ENCODE measurements at regions not wholly inside any gene's neighbourhood (a gene's known extent, or its start where the extent isn't known, plus 50 kb on each side); places are given as distances from the start of the nearest gene placed in this dataset.
A peak's percentile ranks its signal among the peaks of the same experiment; 100 is the strongest.

DNA sequence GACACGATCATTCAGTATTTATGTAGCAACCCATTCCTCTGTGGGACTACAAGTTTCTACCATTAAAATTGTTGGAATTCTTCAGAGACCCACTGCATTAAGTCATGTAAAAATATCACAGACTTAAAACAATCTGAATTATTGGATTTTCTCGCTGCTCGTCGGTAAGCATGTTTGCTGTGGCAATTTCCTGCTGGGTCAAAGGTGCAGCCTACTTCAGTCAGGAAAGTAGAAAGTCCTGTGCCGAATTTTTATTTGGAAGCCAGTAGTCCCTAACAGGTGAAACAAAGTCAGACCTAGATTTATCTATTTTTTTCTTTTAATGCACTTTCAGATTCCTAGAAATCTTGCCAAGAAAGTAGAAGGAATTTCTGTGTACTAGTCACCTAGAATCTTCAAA lies 110.4 kb upstream of the MYL2 start:
- DNase-seq (ENCODE audit: extremely low read depth in 1 of 2, low read depth in 1 of 2), result no peak

DNA sequence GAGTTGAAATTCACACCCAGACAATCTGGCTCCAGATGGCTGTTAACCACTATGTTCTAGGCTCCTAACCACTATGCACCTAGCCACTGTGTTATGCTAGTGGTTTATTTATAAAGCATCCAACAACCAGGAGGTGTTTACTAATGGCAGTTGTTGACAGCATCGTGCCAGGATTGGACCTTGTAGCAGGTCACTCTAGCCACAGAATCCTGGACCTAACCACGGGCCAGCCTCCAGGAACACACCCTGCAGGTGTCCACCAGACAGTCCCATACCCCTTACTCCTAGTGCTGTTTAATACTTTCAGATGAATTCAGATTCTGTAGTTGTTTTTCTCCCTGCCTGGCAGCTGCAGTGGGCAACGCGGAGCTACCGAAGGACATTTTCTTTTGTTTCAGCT lies 109.4 kb upstream of the MYL2 start:
- DNase-seq (ENCODE audit: extremely low read depth in 1 of 2, low read depth in 1 of 2), result no peak

DNA sequence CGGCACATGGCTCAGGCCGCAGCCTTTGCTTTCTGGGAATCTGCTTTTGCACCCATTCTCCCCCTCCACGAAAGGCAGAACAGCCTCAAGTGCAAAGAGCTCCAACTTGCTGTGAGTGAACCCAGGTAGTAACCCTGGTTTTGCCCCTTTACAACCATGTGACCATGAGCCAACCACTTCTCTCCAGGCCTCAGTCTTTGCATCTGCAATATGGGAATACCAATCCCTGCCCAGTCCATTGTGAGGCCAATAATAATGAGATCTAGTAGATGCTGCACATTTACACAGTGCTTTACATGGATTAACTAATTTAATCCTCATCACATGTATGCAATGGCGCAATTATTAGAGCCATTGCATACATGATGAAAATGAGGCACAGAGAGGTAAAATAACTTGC lies 108.9 kb upstream of the MYL2 start:
- DNase-seq (ENCODE audit: extremely low read depth in 1 of 2, low read depth in 1 of 2), result no peak

DNA sequence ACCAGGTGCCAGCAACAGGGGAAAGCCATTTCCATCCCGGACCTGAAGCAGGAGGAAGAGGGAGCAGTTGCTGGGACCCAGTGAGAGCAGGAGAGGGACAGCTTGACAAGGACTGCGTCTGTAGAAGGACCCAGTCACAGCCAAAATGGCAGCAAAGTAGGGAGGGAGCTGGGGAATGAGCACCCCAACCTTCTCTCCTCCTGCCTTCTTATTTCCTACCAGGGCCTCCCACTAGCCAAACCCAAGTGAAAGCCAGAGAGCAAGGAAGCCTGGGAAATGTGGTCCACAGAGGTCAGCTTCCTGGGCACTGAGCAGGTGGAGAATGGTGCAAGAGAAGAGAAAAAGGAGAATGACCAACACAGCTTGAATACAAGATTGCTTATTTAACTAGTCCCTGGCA lies 108.5 kb upstream of the MYL2 start:
- DNase-seq (ENCODE audit: extremely low read depth in 1 of 2, low read depth in 1 of 2), result no peak

DNA sequence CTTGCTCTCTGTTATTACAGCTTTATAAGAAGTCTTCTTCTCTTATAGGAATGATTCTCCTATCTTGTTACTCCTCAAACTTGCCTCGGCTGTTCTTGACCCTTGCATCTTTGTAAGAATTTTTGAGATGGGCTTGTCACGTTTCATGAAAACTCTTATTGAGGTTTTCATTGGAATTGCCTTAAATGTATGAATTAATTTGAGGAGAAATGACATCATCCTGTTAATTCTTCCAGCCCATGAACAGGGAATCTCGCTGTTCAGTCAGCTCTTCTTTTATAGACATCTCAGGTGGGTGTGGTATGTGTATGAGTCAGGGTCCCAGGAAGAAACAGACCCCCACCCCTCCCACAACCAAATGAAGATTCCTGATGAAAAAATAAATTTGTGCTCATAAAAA lies 107.1 kb upstream of the MYL2 start:
- DNase-seq (ENCODE audit: extremely low read depth in 1 of 2, low read depth in 1 of 2), result no peak

DNA sequence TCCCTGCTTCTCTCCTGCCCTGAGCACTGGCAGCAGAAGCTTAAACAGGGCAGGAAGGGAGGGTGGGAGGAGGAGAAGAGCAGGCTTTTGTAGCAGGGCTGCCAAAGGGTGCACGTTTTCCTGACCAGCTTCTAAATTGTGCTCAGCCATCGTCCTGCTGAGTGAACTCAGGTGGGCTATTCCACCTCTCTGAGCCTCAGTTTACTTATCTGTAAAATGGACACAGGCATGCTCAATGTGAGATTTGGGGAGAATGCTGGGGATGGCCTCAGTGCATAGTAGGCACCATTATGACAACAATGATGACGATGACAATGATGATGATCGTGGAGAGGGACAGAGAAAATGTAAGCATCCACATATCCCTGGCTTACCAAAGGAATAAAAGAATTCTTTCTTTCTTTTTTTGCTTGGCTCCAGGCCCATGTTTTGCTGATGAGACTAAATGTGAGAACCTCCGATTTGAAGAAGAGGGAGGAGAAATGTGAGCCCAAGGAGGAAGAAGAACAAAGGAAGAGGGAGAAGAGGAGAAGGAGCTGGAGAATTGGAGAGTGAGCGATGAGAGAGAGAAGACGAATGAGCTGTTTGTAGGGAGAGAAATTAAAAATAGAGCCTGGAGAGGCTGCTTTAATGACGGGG lies 105.5 kb upstream of the MYL2 start:
- DNase-seq (ENCODE audit: extremely low read depth in 1 of 2, low read depth in 1 of 2), result no peak

DNA sequence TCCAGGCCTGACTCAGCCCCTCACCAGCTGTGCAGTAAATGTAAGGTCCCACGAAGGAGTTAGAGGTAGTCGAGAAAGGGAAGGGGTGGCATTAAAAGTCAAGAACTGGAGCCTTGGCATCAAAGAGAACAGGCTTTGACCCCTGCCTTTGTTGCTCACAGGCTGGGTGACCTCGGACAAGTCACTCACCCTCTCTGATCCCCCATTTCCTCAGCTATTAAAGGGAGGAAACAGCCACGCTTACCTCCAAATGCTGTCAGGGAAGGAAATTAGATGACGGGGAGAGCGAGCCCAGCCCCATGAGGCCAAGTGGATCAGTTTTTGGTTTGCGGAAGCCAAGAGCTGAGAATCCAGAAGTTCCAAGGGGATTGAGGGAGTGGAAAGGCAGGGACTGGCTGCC lies 104.9 kb upstream of the MYL2 start:
- no peak for DNase-seq (ENCODE audit: extremely low read depth in 1 of 2, low read depth in 1 of 2)

DNA sequence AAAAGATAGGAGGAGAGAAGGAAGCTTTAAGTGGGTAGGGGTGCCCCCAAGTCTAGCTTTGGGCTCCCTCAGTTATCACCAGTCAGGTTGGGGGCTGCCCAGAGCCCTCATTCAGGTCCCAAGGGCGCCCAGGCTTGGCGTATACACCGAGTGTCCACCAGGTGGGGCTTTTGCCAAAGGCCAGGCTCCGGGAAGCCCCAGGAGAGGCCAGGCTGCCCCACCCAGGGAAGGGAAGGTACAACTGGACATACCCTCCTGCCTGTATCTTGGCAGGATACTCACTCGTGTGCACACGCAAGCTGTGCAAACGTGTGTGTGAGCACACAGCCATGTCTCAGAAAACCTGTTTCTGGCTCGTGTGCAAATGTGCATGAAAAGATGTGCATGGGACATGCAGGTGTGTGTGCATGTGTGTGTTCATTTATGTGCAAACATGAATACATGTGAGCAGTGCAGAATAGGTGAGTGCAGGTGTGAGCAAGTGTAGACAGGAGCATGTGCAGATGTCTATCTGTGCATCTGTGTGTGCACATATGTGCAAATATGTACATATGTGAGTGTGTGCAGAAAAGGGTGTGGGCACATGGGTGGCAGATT lies 103.9 kb upstream of the MYL2 start:
- DNase-seq (ENCODE audit: extremely low read depth in 1 of 2, low read depth in 1 of 2), result peak; percentile 12 to 14

DNA sequence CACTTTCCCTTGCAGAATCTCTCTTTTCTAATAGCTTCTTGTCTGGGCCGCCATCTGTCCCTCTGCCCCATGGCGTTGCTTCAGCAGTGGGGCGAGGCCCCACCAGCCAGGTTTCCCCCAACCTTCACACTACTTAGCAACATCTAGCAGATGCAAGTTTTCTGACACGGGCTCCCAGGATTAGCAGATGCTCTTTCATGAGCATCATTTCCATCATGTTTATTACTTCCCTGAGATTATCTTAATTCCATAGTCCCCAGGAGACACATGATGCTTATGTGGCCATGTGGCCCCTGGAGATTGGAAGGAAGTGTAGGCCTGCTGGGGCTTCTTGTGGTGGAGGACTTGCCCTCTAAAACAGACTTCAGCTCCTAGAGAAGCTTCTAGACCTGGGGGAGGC lies 102.0 kb upstream of the MYL2 start:
- DNase-seq (ENCODE audit: extremely low read depth in 1 of 2, low read depth in 1 of 2), result no peak

DNA sequence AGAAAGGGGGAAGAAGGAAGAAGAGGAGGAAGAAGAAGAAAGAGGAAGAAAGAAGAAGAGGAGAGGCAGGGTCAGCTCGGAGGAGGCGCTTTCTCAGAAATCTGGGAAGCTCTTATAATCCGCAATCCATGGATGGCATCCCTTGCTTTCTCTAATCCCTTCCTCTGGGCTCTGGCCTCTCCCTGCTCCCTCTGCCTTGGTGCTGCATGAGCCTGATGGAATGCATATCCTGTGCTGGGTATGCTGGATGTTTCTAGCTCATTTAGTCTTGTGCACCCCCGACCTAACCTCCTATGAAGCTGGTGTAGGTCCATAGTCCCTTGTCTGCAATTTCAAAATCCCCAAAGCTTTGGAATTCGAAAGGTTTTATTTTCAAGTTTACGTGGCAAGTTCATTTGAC lies 94.2 kb upstream of the MYL2 start:
- no peak for DNase-seq (ENCODE audit: extremely low read depth in 1 of 2, low read depth in 1 of 2)

DNA sequence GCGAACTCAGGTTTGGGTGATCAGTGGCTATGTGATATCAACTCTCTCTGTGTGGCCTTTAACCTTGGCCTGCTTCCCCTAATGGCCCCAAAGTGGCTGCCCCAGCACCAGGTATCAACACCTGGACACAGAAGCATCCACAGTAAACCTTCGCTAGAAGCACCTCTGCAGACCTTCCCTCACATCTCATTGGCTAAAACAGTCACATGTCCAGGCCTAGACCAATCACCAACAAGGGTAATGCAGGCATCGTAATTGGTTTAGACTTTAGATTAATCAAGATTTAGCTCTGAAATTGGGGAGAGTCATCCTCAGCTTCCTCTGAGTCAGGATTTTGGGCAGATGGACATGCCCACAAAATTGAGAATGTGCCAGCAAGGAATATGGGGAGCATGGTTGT lies 92.5 kb upstream of the MYL2 start:
- no peak for DNase-seq (ENCODE audit: extremely low read depth in 1 of 2, low read depth in 1 of 2)

DNA sequence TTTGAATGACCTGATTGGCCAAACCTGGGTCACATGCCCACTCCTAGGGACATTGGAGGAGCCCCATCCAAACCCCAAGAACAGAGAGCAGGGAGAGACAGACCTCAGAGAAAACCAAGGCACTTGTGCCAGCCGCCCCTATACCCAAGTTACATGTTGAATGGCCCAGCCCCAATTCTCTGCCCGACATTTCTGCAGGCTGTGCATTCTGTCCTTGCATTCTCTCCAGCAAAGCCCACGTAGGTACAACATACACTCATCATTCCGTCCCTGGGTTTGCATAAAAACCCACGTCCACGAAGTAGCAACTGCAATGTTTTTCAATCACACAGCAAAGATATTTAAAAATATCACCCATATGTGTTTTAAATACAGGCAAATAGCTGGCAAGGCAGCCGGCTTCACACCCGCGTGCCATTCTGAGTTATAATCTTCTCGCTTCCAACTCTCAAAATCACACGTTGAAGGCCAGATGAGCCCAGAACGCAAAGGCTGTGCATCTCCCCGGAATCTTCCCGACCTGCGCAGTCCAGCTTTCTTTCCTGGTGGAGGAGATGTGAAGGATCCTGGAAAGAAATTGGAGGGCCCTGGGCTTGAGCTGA lies 91.7 kb upstream of the MYL2 start:
- DNase-seq (ENCODE audit: extremely low read depth in 1 of 2, low read depth in 1 of 2), result no peak

DNA sequence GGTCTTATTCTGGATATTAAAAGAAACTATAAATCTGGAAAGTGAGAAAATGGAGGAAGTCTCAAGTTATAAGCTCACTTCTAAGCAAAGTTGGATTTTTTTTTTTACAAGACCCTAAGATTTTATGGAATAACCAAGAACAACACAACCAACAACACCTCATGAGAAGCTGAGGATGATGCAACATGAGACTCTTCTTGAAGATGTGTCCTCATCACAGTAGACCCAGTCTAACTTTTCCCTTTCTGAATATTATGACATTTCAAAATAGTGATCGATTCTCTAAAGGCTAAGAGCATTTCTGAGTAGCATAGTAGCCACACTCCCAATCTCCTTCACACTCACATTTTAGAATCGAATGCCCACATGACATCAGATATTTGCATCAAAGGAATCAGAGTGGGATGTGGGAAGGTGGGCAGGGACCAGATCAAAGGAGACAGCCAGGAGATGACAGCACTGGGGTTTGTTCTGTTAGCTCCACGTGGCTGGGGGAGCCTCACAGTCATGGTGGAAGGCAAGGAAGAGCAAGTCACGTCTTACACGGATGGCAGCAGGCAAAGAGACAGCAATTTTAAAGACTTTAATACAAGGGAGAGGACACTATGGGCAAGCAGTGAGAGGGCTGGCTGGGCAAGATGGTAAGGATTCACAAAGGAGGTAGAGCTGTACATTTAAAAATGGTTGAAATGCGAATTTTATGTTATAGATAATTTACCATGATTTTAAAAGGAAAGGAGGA lies 90.7 kb upstream of the MYL2 start:
- no peak for DNase-seq (ENCODE audit: extremely low read depth in 1 of 2, low read depth in 1 of 2)

DNA sequence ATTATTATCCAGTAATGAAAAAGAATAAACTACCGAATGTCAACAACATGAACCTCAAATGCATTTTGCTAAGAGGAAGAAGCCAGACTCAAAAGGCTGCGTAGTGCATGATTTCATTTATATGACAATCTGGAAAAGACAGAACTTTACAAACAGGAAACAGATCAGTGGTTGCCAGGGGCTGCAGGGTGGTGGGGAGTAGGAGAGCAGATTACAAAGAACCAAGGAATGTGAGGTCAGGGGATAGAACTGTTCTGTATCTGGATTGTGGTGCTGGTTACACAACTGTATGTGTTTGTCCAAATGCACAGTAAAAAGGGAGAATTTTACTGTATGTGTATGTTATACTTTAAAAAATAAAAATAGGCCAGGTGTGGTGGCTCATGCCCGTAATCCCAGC lies 89.7 kb upstream of the MYL2 start:
- DNase-seq (ENCODE audit: extremely low read depth in 1 of 2, low read depth in 1 of 2), result no peak

DNA sequence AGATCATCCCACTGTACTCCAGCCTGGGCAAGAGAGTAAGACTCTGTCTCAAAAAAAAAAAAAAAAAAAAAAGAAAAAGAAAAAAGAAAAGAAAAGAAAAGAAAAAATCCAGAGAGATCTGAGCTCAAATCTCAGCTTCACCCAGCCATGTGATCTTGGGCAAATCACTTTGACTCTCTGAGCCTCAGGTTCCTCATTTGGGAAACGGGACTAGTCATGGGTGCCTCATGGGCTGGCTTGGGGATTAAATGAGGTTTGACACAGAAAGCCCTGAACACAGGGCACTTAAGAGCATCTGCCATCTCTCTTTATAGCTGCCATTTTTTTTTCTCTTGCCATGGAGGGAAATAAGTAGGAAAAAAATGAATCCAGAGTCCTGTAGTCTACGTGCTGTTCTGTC lies 86.2 kb upstream of the MYL2 start:
- no peak for DNase-seq (ENCODE audit: extremely low read depth in 1 of 2, low read depth in 1 of 2)

DNA sequence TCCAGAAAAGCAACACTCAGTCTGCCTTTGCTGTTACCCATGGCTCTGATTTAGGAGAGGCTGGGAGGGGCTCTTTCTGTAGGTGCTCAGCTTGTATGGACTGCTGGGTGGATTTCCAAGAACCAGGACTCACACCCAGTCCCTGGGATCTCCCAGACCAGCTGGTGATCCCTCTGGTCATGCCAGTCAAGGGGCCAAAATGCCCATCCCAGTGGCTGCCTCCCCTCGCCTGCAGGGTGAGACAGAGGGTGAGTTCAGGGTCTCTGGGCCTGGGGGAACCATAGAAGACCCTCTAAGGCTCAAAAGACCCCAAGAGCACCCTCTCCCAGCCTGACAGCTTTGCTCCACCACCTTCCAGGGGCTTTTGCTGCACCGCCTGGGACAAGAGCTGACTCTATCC lies 78.6 kb upstream of the MYL2 start:
- no peak for DNase-seq (ENCODE audit: extremely low read depth in 1 of 2, low read depth in 1 of 2)

DNA sequence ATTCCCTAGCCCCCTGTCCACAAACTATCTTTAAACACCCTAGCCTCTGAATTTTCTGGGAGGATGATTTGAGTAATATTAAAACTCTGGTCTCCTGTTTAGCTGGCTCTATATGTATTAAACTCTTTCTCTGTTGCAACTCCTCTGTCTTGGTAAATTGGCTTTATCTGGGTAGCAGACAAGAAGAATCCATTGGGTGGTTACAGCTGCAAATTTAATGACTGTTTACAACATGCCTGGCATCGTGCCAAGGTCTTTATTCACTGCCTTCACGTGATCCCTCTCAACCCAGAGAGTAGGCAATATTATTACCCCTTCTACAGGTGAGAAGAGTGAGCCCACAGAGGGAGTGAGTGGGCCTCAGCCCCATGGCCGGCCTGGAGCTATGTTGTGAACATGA lies 77.8 kb upstream of the MYL2 start:
- no peak for DNase-seq (ENCODE audit: extremely low read depth in 1 of 2, low read depth in 1 of 2)

DNA sequence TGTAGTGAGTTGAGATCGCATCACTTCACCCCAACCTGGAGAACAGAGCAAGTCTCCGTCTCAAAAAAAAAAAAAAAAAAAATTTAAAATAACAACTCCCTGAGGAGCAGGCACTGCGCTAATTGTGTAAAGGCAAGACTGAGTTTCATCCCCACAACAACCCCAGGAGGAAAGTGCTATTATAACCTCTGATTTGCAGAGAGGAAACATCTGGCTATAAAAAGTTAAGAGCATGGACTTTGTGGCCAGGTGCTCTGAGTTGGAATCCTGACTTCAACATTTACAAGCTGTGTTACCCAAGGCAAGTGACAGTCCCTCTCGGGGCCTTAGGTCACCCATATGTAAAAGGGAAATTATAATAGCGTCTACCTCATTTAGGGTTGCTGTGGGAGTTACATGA lies 76.0 kb upstream of the MYL2 start:
- no peak for DNase-seq (ENCODE audit: extremely low read depth in 1 of 2, low read depth in 1 of 2)

DNA sequence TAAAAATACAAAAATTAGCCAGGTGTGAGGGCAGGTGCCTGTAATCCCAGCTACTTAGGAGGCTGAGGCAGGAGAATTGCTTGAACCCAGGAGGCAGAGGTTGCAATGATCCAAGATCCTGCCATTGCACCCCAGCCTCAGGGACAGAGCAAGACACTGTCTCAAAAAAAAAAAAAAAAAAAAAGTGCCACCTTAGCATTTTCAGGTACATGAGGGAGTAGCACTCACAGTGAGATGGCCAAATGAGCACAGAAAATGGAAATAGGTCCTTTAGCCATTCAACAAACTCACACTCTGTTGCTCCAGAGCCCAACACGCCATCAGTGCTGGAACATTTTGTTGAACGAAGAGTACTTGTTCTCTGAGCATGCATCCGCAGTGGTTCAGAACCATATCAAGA lies 75.2 kb upstream of the MYL2 start:
- DNase-seq (ENCODE audit: extremely low read depth in 1 of 2, low read depth in 1 of 2), result no peak

DNA sequence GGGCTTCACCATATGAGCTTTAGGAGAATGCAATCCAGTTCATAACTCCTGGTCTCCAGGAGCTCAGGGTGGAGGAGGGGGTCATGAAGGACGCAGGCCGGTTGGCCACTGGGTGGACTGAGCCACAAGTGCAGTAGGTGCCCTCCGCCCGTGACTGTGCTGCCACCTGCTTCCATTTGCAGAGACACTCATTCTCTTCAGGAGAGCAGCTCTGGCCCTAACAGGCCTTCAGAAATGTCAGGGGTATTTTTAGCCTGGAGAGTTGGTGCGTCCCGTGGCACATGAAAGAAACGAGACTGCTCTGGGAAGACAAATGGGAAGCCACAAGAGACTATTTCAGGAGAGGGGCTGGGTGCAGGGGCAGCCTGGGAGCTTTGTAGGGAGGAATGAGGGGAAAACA lies 74.6 kb upstream of the MYL2 start:
- DNase-seq (ENCODE audit: extremely low read depth in 1 of 2, low read depth in 1 of 2), result no peak

DNA sequence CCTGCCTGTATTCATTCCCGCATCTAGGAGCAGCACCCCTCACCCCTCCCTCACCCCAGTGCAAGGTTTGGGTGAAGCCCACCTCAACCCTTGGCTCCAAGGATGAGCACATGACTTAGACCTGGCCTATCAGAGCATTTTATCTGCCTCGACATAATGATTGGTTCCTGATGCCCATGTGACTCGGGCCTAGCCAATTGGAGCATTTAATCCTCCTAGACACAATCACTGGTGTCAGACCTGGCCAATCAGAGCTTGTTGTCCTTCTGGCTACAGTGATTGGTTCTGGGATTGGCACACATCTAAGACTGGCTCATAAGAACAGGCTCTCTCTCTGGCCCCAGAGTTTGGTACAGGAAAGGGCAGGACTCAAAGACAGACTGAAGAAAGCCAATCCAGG lies 73.1 kb upstream of the MYL2 start:
- no peak for DNase-seq (ENCODE audit: extremely low read depth in 1 of 2, low read depth in 1 of 2)

DNA sequence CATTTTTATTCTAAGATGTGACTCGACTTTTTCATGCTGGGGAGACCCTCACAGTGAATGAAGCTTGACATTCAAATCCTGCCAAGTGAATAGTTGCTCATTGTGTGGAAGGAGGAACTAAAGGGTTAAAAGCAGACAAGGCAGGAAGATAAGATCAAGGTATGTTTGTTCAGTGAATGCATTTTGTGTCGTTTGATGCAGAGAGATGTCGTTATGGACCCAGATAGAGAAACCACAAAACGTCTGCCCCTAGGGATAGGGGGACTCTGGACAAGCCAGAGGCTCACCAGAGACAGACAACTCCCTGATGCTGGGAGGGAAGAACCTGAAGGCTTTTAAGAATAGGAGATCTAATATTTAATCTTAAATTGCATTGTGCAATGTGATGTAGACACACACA lies 72.5 kb upstream of the MYL2 start:
- no peak for DNase-seq (ENCODE audit: extremely low read depth in 1 of 2, low read depth in 1 of 2)
